ENCODE measurements at regions not wholly inside any gene's neighbourhood (a gene's known extent, or its start where the extent isn't known, plus 50 kb on each side); places are given as distances from the start of the nearest gene placed in this dataset.

DNA sequence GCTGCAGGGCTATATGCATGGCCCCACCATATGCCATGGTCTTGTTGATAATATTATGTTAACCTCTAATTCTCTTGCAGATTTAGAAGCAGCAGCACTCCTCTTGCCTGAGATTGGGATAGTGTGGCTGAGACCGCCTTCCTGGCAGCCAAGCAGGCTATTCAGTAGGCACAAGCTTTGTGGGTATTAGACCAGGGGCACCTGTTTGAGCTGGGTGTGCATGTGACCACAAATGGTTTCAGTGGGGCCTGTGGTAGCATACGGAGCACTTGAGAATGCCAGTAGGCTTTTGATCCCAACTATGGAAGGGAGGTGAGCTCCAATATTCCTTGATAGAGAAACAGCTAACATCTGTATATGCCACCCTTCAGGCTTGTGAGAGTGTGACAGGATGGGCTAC, 625.1 kb upstream of the NUDT12 start:
- H3K4me1 ChIP-seq (ENCODE audit: insufficient read depth, low read length) = no peaks in the 10 kb centered on the region
- H2BK15ac ChIP-seq (ENCODE audit: low read depth, low read length) = no peak overlapping the region
- H4K8ac ChIP-seq (replicated peaks; ENCODE audit: insufficient read length, low read depth, low read length) = no peak overlapping the region
- peaks cover 19 to 35% (median 22%) of the 10 kb centered on the region in 3 experiments for H3K36me3 Mint-ChIP-seq (ENCODE audit: insufficient read depth in 1 of 3, low read depth in 3 of 3)
- TF ChIP-seq, protein P1, sequence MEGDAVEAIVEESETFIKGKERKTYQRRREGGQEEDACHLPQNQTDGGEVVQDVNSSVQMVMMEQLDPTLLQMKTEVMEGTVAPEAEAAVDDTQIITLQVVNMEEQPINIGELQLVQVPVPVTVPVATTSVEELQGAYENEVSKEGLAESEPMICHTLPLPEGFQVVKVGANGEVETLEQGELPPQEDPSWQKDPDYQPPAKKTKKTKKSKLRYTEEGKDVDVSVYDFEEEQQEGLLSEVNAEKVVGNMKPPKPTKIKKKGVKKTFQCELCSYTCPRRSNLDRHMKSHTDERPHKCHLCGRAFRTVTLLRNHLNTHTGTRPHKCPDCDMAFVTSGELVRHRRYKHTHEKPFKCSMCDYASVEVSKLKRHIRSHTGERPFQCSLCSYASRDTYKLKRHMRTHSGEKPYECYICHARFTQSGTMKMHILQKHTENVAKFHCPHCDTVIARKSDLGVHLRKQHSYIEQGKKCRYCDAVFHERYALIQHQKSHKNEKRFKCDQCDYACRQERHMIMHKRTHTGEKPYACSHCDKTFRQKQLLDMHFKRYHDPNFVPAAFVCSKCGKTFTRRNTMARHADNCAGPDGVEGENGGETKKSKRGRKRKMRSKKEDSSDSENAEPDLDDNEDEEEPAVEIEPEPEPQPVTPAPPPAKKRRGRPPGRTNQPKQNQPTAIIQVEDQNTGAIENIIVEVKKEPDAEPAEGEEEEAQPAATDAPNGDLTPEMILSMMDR (conservative IDR thresholded peaks at IDR 0.05) = no peak
- H3K18ac ChIP-seq (ENCODE audit: insufficient read length, low read depth, low read length) = no peak overlapping the region
- H3K4me2 ChIP-seq (ENCODE audit: insufficient read depth, insufficient read length, low read length) = no peak overlapping the region
- no peak overlapping the region for H4K91ac ChIP-seq (ENCODE audit: insufficient read length, low read depth, low read length)
- no peak overlapping the region for H3K27ac Mint-ChIP-seq
- H2AFZ ChIP-seq (ENCODE audit: low read length) = no peak overlapping the region
- no peaks in the 10 kb centered on the region for H3K79me1 ChIP-seq (ENCODE audit: insufficient read depth, low read depth, low read length, poor library complexity, severe bottlenecking)
- no peak overlapping the region for H2BK12ac ChIP-seq (ENCODE audit: insufficient read length, low read depth, low read length)
- H3K4ac ChIP-seq (ENCODE audit: low read depth, low read length) = no peak overlapping the region
- no peak overlapping the region for H2AK5ac ChIP-seq (ENCODE audit: insufficient read length, low read length)
- H3K9ac ChIP-seq (ENCODE audit: extremely low read depth, insufficient read length, low read length) = no peak overlapping the region
- no peaks in the 10 kb centered on the region for H3K27me3 Mint-ChIP-seq (ENCODE audit: low read depth)
- H3K14ac ChIP-seq (ENCODE audit: insufficient read depth, low read length) = no peak overlapping the region
- H2BK20ac ChIP-seq (ENCODE audit: low read depth, low read length, poor library complexity, severe bottlenecking) = no peak overlapping the region
- H3K23ac ChIP-seq (ENCODE audit: insufficient read length, low read depth, low read length) = no peak overlapping the region
- no peak overlapping the region for H2BK120ac ChIP-seq (ENCODE audit: low read depth, low read length, poor library complexity, severe bottlenecking)
- H3K9me3 Mint-ChIP-seq = peaks cover 24 to 44% of the 10 kb centered on the region in 2 experiments
- no peak overlapping the region for H3K56ac ChIP-seq (ENCODE audit: insufficient read length, low read depth, low read length)
- H3T11ph ChIP-seq (ENCODE audit: low read length) = no peak overlapping the region
- no peaks in the 10 kb centered on the region for H3K27me3 ChIP-seq (ENCODE audit: insufficient read depth, low read length)
- no peak overlapping the region for H4K5ac ChIP-seq (ENCODE audit: insufficient read length, low read depth, low read length)
- H3K27ac ChIP-seq (ENCODE audit: insufficient read length, low read depth, low read length) = no peak overlapping the region
- no peaks in the 10 kb centered on the region for H3K4me1 Mint-ChIP-seq
- DNase-seq = no peak
- H3K23me2 ChIP-seq (ENCODE audit: insufficient read length, low read depth, low read length, poor library complexity, severe bottlenecking) = no peaks in the 10 kb centered on the region
- H3K79me2 ChIP-seq (ENCODE audit: insufficient read depth, low read length) = no peaks in the 10 kb centered on the region
- no peak overlapping the region for H2BK5ac ChIP-seq (ENCODE audit: insufficient read length, low read length)
- H3K9me3 ChIP-seq (ENCODE audit: control insufficient read depth, low read depth, low read length) = peaks cover 26% of the 10 kb centered on the region
- H3K4me3 Mint-ChIP-seq = no peak overlapping the region
- no peaks in the 10 kb centered on the region for H4K20me1 ChIP-seq (ENCODE audit: control insufficient read depth, insufficient read depth, insufficient read length)
- no CpG with 5 or more reads among the region's 2 CpGs for WGBS (ENCODE audit: extremely low coverage, insufficient read length, low lambda C conversion rate)
